DND-41 (cell line): ENCODE measurements at regions not wholly inside any gene's neighbourhood (a gene's known extent, or its start where the extent isn't known, plus 50 kb on each side); places are given as distances from the start of the nearest gene placed in this dataset.

Experiments
- EZH2 ChIP-seq: IDR thresholded peaks from 3 replicates; pipeline ENCODE4 v1.6.1; 2012; ENCODE audit warnings: borderline replicate concordance, low read depth, mild to moderate bottlenecking, moderate library complexity, low read length, inconsistent platforms; ENCODE audit not compliant: severe bottlenecking
- TF ChIP-seq, protein P1 (sequence below): IDR thresholded peaks from 2 replicates; pipeline ENCODE4 v1.5.1; 2012; ENCODE audit warnings: borderline replicate concordance, low read length, moderate library complexity, mild to moderate bottlenecking; ENCODE audit not compliant: poor library complexity, severe bottlenecking; ENCODE audit errors: extremely low read depth

DNA sequence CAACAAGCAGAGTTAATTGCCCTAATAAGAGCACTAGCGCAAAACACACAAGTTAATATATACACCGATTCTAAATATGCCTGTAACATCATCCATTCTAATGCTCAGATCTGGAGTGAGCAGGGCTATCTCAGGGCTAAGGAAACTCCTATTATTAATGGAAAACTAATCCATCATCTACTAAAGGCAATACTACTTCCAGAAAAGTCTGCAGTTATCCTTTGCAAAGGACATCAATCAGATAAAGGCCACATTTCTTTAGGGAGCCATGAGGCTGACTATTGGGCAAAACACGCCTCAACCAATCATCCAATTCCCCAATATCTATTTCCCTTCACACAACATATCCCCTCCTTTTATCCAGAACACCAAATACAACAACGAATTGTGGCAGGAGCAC, 1032.3 kb upstream of the NUDT12 start:
- TF ChIP-seq, protein P1, sequence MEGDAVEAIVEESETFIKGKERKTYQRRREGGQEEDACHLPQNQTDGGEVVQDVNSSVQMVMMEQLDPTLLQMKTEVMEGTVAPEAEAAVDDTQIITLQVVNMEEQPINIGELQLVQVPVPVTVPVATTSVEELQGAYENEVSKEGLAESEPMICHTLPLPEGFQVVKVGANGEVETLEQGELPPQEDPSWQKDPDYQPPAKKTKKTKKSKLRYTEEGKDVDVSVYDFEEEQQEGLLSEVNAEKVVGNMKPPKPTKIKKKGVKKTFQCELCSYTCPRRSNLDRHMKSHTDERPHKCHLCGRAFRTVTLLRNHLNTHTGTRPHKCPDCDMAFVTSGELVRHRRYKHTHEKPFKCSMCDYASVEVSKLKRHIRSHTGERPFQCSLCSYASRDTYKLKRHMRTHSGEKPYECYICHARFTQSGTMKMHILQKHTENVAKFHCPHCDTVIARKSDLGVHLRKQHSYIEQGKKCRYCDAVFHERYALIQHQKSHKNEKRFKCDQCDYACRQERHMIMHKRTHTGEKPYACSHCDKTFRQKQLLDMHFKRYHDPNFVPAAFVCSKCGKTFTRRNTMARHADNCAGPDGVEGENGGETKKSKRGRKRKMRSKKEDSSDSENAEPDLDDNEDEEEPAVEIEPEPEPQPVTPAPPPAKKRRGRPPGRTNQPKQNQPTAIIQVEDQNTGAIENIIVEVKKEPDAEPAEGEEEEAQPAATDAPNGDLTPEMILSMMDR: no peak
- no peak for TF ChIP-seq EZH2
